ENCODE measurements at regions not wholly inside any gene's neighbourhood (a gene's known extent, or its start where the extent isn't known, plus 50 kb on each side); places are given as distances from the start of the nearest gene placed in this dataset.
"Not testable (repeated sequence)": the region's sequence is repeated elsewhere in the genome, so short reads cannot be mapped to it uniquely, and the experiment has no call there.

- not testable (repeated sequence) for H3K27ac ChIP-seq (ENCODE audit: low read length); H3K9me3 ChIP-seq (ENCODE audit: control insufficient read depth, low read length); H3K27me3 ChIP-seq (ENCODE audit: control insufficient read depth, insufficient read depth); H3K4me1 ChIP-seq (ENCODE audit: control insufficient read depth, insufficient read depth, low read length)
- WGBS, result 29% methylated on average over 28 of the region's 28 CpGs
- DNase-seq (peak; percentile 83 to 95 (median 93)), ATAC-seq (peak; percentile 88 to 91)
- peak overlapping the region; percentile 33 for H3K4me3 ChIP-seq (ENCODE audit: low read length)
- intact Hi-C loops (cut with DNase I), result loop anchor here in 3 of 4 donors (5.0 to 10.0 kb wide), 3 partner anchors 128 to 1704 kb away; partner anchors contain the start of gene LPIN3 (in 1 of the 3)
Observed at GRCh38 chr20:40968816-40969562, 59.6 kb upstream of the TOP1 start.

- Histone ChIP-seq H3K27me3 (ENCODE audit: control insufficient read depth, insufficient read depth) (no peaks in the 10 kb centered on the region), H3K27ac (ENCODE audit: low read length) (no peak overlapping the region), H3K4me3 (ENCODE audit: low read length) (no peak overlapping the region), H3K9me3 (ENCODE audit: control insufficient read depth, low read length) (no peaks in the 10 kb centered on the region), H3K4me1 (ENCODE audit: control insufficient read depth, insufficient read depth, low read length) (no peaks in the 10 kb centered on the region)
- intact Hi-C loops (cut with DNase I), result loop anchor here in 1 of 4 donors (5.0 kb wide), 1 partner anchor 122 kb away; no protein-coding TSS in a partner anchor
- WGBS, result 93% methylated on average over 6 of the region's 6 CpGs
- ATAC-seq (no peak), DNase-seq (no peak)
Observed at GRCh38 chr20:40970218-40970617, 58.4 kb upstream of the TOP1 start.

GRCh38 chr20:40977218-40977617, 51.4 kb upstream of the TOP1 start:
- intact Hi-C loops (cut with DNase I), result no loop called here
- Histone ChIP-seq H3K9me3 (ENCODE audit: control insufficient read depth, low read length) (no peaks in the 10 kb centered on the region), H3K27me3 (ENCODE audit: control insufficient read depth, insufficient read depth) (no peaks in the 10 kb centered on the region), H3K27ac (ENCODE audit: low read length) (no peak overlapping the region), H3K4me3 (ENCODE audit: low read length) (no peak overlapping the region), H3K4me1 (ENCODE audit: control insufficient read depth, insufficient read depth, low read length) (no peaks in the 10 kb centered on the region)
- DNase-seq (no peak), ATAC-seq (no peak)

GRCh38 chr20:40978761-40979160, 49.9 kb upstream of the TOP1 start:
- ATAC-seq, result no peak
- 87% methylated on average over 3 of the region's 3 CpGs for WGBS
- intact Hi-C loops (cut with DNase I), result no loop called here

More at GRCh38 chr20:40978761-40979160, 49.9 kb upstream of the TOP1 start:
- Histone ChIP-seq H3K27ac (ENCODE audit: low read length) (no peak overlapping the region), H3K4me1 (ENCODE audit: control insufficient read depth, insufficient read depth, low read length) (no peaks in the 10 kb centered on the region), H3K27me3 (ENCODE audit: control insufficient read depth, insufficient read depth) (no peaks in the 10 kb centered on the region), H3K4me3 (ENCODE audit: low read length) (no peak overlapping the region), H3K9me3 (ENCODE audit: control insufficient read depth, low read length) (no peaks in the 10 kb centered on the region)
- no peak for DNase-seq
